ENCODE measurements at regions not wholly inside any gene's neighbourhood (a gene's known extent, or its start where the extent isn't known, plus 50 kb on each side); places are given as distances from the start of the nearest gene placed in this dataset.

- Mint-ChIP-seq H3K27ac (no peak overlapping the region), H3K27me3 (no peaks in the 10 kb centered on the region), H3K4me3 (no peak overlapping the region), H3K36me3 (peaks cover 0 to 5% (median 0%) of the 10 kb centered on the region in 5 donors), H3K4me1 (no peaks in the 10 kb centered on the region), H3K9me3 (peaks cover 6 to 30% (median 12%) of the 10 kb centered on the region in 11 donors)
- Histone ChIP-seq H3K4me1 (ENCODE audit: control insufficient read depth in 2 of 2, insufficient read depth in 2 of 2, low read length in 2 of 2) (no peaks in the 10 kb centered on the region), H3K36me3 (ENCODE audit: control insufficient read depth in 2 of 3, insufficient read depth in 3 of 3, low read length in 3 of 3) (no peaks in the 10 kb centered on the region), H3K9me3 (ENCODE audit: control insufficient read depth in 2 of 3, low read length in 3 of 3) (peaks cover 0 to 10% (median 0%) of the 10 kb centered on the region in 3 experiments), H3K27ac (ENCODE audit: low read depth, low read length) (no peak overlapping the region), H3K27me3 (ENCODE audit: control insufficient read depth in 2 of 2, insufficient read depth in 2 of 2, low read length in 2 of 2) (no peaks in the 10 kb centered on the region), H3K4me3 (ENCODE audit: low read length) (no peak overlapping the region)
- DNase-seq (no peak), ATAC-seq (no peak)
- intact Hi-C loops (cut with micrococcal nuclease), result no loop called here
- ChIA-PET CTCF (no interaction called here), POLR2A (no interaction called here)
Observed at GRCh38 chr4:19982556-19982955, 269.1 kb upstream of the SLIT2 start.

- H3K27ac Mint-ChIP-seq, result no peak overlapping the region
- no peaks in the 10 kb centered on the region for H3K27me3 Mint-ChIP-seq
- Histone ChIP-seq H3K36me3 (ENCODE audit: control insufficient read depth in 2 of 3, insufficient read depth in 3 of 3, low read length in 3 of 3) (no peaks in the 10 kb centered on the region), H3K9me3 (ENCODE audit: control insufficient read depth in 2 of 3, low read length in 3 of 3) (no peaks in the 10 kb centered on the region), H3K27me3 (ENCODE audit: control insufficient read depth in 2 of 2, insufficient read depth in 2 of 2, low read length in 2 of 2) (no peaks in the 10 kb centered on the region), H3K27ac (ENCODE audit: low read depth, low read length) (no peak overlapping the region), H3K4me3 (ENCODE audit: low read length) (no peak overlapping the region), H3K4me1 (ENCODE audit: control insufficient read depth in 2 of 2, insufficient read depth in 2 of 2, low read length in 2 of 2) (no peaks in the 10 kb centered on the region)
- peaks cover 0 to 1% (median 0%) of the 10 kb centered on the region in 5 donors for H3K36me3 Mint-ChIP-seq
- ChIA-PET POLR2A (no interaction called here), CTCF (interaction anchor here (0.6 kb wide), 1 partner anchor 223 kb away, joined by 3 read pairs; no protein-coding TSS in a partner anchor)
- intact Hi-C loops (cut with micrococcal nuclease), result no loop called here
- H3K9me3 Mint-ChIP-seq, result peaks cover 0 to 25% (median 13%) of the 10 kb centered on the region in 11 donors
- no peak for ATAC-seq
- no peaks in the 10 kb centered on the region for H3K4me1 Mint-ChIP-seq
- no peak overlapping the region for H3K4me3 Mint-ChIP-seq
- no peak for DNase-seq
Observed at GRCh38 chr4:19971829-19972228, 279.9 kb upstream of the SLIT2 start.

GRCh38 chr4:19969492-19969891 lies 282.2 kb upstream of the SLIT2 start:
- Mint-ChIP-seq H3K27me3 (no peaks in the 10 kb centered on the region), H3K27ac (no peak overlapping the region), H3K4me1 (no peaks in the 10 kb centered on the region), H3K4me3 (no peak overlapping the region), H3K9me3 (peaks cover 0 to 24% (median 8%) of the 10 kb centered on the region in 11 donors), H3K36me3 (no peaks in the 10 kb centered on the region)
- CTCF ChIA-PET, result no interaction called here
- DNase-seq (no peak), ATAC-seq (no peak)
- H3K4me3 ChIP-seq (ENCODE audit: low read length), result no peak overlapping the region
- intact Hi-C loops (cut with micrococcal nuclease), result no loop called here
- POLR2A ChIA-PET, result no interaction called here
- no peaks in the 10 kb centered on the region for H3K27me3 ChIP-seq (ENCODE audit: control insufficient read depth in 2 of 2, insufficient read depth in 2 of 2, low read length in 2 of 2)
- H3K27ac ChIP-seq (ENCODE audit: low read depth, low read length), result no peak overlapping the region
- no peaks in the 10 kb centered on the region for H3K9me3 ChIP-seq (ENCODE audit: control insufficient read depth in 2 of 3, low read length in 3 of 3)
- no peaks in the 10 kb centered on the region for H3K36me3 ChIP-seq (ENCODE audit: control insufficient read depth in 2 of 3, insufficient read depth in 3 of 3, low read length in 3 of 3)
- no peaks in the 10 kb centered on the region for H3K4me1 ChIP-seq (ENCODE audit: control insufficient read depth in 2 of 2, insufficient read depth in 2 of 2, low read length in 2 of 2)

GRCh38 chr4:19961091-19961490 lies 290.6 kb upstream of the SLIT2 start:
- H3K4me1 Mint-ChIP-seq, result no peaks in the 10 kb centered on the region
- no peak for DNase-seq
- no peak overlapping the region for H3K4me3 ChIP-seq (ENCODE audit: low read length)
- no peak for ATAC-seq
- no peaks in the 10 kb centered on the region for H3K36me3 Mint-ChIP-seq
- POLR2A ChIA-PET, result no interaction called here
- H3K27ac ChIP-seq (ENCODE audit: low read depth, low read length), result no peak overlapping the region
- no peaks in the 10 kb centered on the region for H3K36me3 ChIP-seq (ENCODE audit: control insufficient read depth in 2 of 3, insufficient read depth in 3 of 3, low read length in 3 of 3)
- H3K9me3 ChIP-seq (ENCODE audit: control insufficient read depth in 2 of 3, low read length in 3 of 3), result no peaks in the 10 kb centered on the region
- CTCF ChIA-PET, result no interaction called here
- H3K4me1 ChIP-seq (ENCODE audit: control insufficient read depth in 2 of 2, insufficient read depth in 2 of 2, low read length in 2 of 2), result no peaks in the 10 kb centered on the region
- no peaks in the 10 kb centered on the region for H3K27me3 Mint-ChIP-seq
- no peak overlapping the region for H3K27ac Mint-ChIP-seq
- intact Hi-C loops (cut with micrococcal nuclease), result no loop called here
- H3K9me3 Mint-ChIP-seq, result peaks cover 0 to 10% (median 5%) of the 10 kb centered on the region in 11 donors
- H3K4me3 Mint-ChIP-seq, result no peak overlapping the region
- H3K27me3 ChIP-seq (ENCODE audit: control insufficient read depth in 2 of 2, insufficient read depth in 2 of 2, low read length in 2 of 2), result no peaks in the 10 kb centered on the region

- ChIA-PET POLR2A (no interaction called here), CTCF (no interaction called here)
- H3K4me3 Mint-ChIP-seq, result no peak overlapping the region
- peaks cover 0 to 12% (median 5%) of the 10 kb centered on the region in 11 donors for H3K9me3 Mint-ChIP-seq
- H3K27me3 ChIP-seq (ENCODE audit: control insufficient read depth in 2 of 2, insufficient read depth in 2 of 2, low read length in 2 of 2), result no peaks in the 10 kb centered on the region
- no peaks in the 10 kb centered on the region for H3K36me3 ChIP-seq (ENCODE audit: control insufficient read depth in 2 of 3, insufficient read depth in 3 of 3, low read length in 3 of 3)
- no peaks in the 10 kb centered on the region for H3K36me3 Mint-ChIP-seq
- intact Hi-C loops (cut with micrococcal nuclease), result no loop called here
- ATAC-seq, result no peak
- H3K4me1 Mint-ChIP-seq, result no peaks in the 10 kb centered on the region
- no peak for DNase-seq
- no peak overlapping the region for H3K4me3 ChIP-seq (ENCODE audit: low read length)
- H3K9me3 ChIP-seq (ENCODE audit: control insufficient read depth in 2 of 3, low read length in 3 of 3), result no peaks in the 10 kb centered on the region
- no peak overlapping the region for H3K27ac ChIP-seq (ENCODE audit: low read depth, low read length)
- H3K27me3 Mint-ChIP-seq, result no peaks in the 10 kb centered on the region
- no peak overlapping the region for H3K27ac Mint-ChIP-seq
- no peaks in the 10 kb centered on the region for H3K4me1 ChIP-seq (ENCODE audit: control insufficient read depth in 2 of 2, insufficient read depth in 2 of 2, low read length in 2 of 2)
Observed at GRCh38 chr4:19958848-19959247, 292.9 kb upstream of the SLIT2 start.

- CTCF ChIA-PET, result no interaction called here
- Histone ChIP-seq H3K27ac (ENCODE audit: low read depth, low read length) (no peak overlapping the region), H3K4me3 (ENCODE audit: low read length) (no peak overlapping the region), H3K27me3 (ENCODE audit: control insufficient read depth in 2 of 2, insufficient read depth in 2 of 2, low read length in 2 of 2) (no peaks in the 10 kb centered on the region), H3K4me1 (ENCODE audit: control insufficient read depth in 2 of 2, insufficient read depth in 2 of 2, low read length in 2 of 2) (no peaks in the 10 kb centered on the region), H3K9me3 (ENCODE audit: control insufficient read depth in 2 of 3, low read length in 3 of 3) (no peaks in the 10 kb centered on the region), H3K36me3 (ENCODE audit: control insufficient read depth in 2 of 3, insufficient read depth in 3 of 3, low read length in 3 of 3) (no peaks in the 10 kb centered on the region)
- Mint-ChIP-seq H3K9me3 (peaks cover 0 to 27% (median 4%) of the 10 kb centered on the region in 11 donors), H3K27me3 (no peaks in the 10 kb centered on the region), H3K4me1 (no peaks in the 10 kb centered on the region), H3K4me3 (no peak overlapping the region), H3K36me3 (peaks cover 0 to 7% (median 0%) of the 10 kb centered on the region in 5 donors), H3K27ac (no peak overlapping the region)
- intact Hi-C loops (cut with micrococcal nuclease), result no loop called here
- ATAC-seq (no peak), DNase-seq (no peak)
- POLR2A ChIA-PET, result no interaction called here
Observed at GRCh38 chr4:19947349-19947748, 304.4 kb upstream of the SLIT2 start.

GRCh38 chr4:19945979-19946380 lies 305.7 kb upstream of the SLIT2 start:
- DNase-seq, result no peak
- no peaks in the 10 kb centered on the region for H3K4me1 Mint-ChIP-seq
- Histone ChIP-seq H3K4me1 (ENCODE audit: control insufficient read depth in 2 of 2, insufficient read depth in 2 of 2, low read length in 2 of 2) (no peaks in the 10 kb centered on the region), H3K27ac (ENCODE audit: low read depth, low read length) (no peak overlapping the region), H3K9me3 (ENCODE audit: control insufficient read depth in 2 of 3, low read length in 3 of 3) (no peaks in the 10 kb centered on the region), H3K4me3 (ENCODE audit: low read length) (no peak overlapping the region), H3K36me3 (ENCODE audit: control insufficient read depth in 2 of 3, insufficient read depth in 3 of 3, low read length in 3 of 3) (no peaks in the 10 kb centered on the region), H3K27me3 (ENCODE audit: control insufficient read depth in 2 of 2, insufficient read depth in 2 of 2, low read length in 2 of 2) (no peaks in the 10 kb centered on the region)
- ATAC-seq, result no peak
- no peak overlapping the region for H3K4me3 Mint-ChIP-seq
- no peak overlapping the region for H3K27ac Mint-ChIP-seq
- CTCF ChIA-PET, result no interaction called here
- H3K27me3 Mint-ChIP-seq, result no peaks in the 10 kb centered on the region
- peaks cover 0 to 7% (median 0%) of the 10 kb centered on the region in 5 donors for H3K36me3 Mint-ChIP-seq
- POLR2A ChIA-PET, result no interaction called here
- intact Hi-C loops (cut with micrococcal nuclease), result no loop called here
- peaks cover 0 to 25% (median 3%) of the 10 kb centered on the region in 11 donors for H3K9me3 Mint-ChIP-seq
